Activated CD8-positive, alpha-beta T cell treated with anti-CD3 and anti-CD28 coated beads for 36 hours (primary cell): ENCODE measurements at regions not wholly inside any gene's neighbourhood (a gene's known extent, or its start where the extent isn't known, plus 50 kb on each side); places are given as distances from the start of the nearest gene placed in this dataset.

ENCODE experiments used
- ATAC-seq: fragments of 200-7000 bp; cut with Tn5 transposase; one replicate; pipeline ENCODE4 v1.10.0; 2021; ENCODE audit warnings: mild to moderate bottlenecking, moderate library complexity
- CTCF ChIA-PET: fragments of 350-600 bp; sonication (Branson Sonifier 250); formaldehyde crosslinking; loops from one replicate; lab custom pipeline; 2021; ENCODE audit warnings: antibody characterized with exemption; lab: Charles Lee
- POLR2A ChIA-PET: fragments of 350-600 bp; sonication (Branson Sonifier 250); formaldehyde crosslinking; loops from one replicate; lab custom pipeline; 2021; ENCODE audit warnings: antibody characterized with exemption; lab: Charles Lee
- DNase-seq: peaks from one replicate; pipeline ENCODE4 v3.0.0-alpha.2; 2020
- H3K27ac Mint-ChIP-seq: one replicate; pipeline ENCODE4 v1.8.0; 2021; ENCODE audit warnings: mild to moderate bottlenecking, mixed read lengths
- H3K27me3 Mint-ChIP-seq: one replicate; pipeline ENCODE4 v1.8.0; 2021; ENCODE audit warnings: mixed read lengths
- H3K36me3 Mint-ChIP-seq: one replicate; pipeline ENCODE4 v1.8.0; 2021; ENCODE audit warnings: low read depth, mixed read lengths
- H3K4me1 Mint-ChIP-seq: one replicate; pipeline ENCODE4 v1.8.0; 2021; ENCODE audit warnings: low read depth, mixed read lengths
- H3K4me3 Mint-ChIP-seq: one replicate; pipeline ENCODE4 v1.8.0; 2021; ENCODE audit warnings: mild to moderate bottlenecking, moderate library complexity, mixed read lengths
- H3K9me3 Mint-ChIP-seq: one replicate; pipeline ENCODE4 v1.8.0; 2021; ENCODE audit warnings: mixed read lengths
- intact Hi-C: fragments of 100-400 bp; cut with micrococcal nuclease; formaldehyde crosslinking; loops from one replicate; pipeline ENCODE4 v1.10.0; 2022
- TF ChIP-seq, protein P1 (sequence below): fragments of 200-600 bp; IDR thresholded peaks from one replicate; pipeline ENCODE4 v1.8.0; 2022; ENCODE audit warnings: antibody characterized with exemption, mild to moderate bottlenecking

DNA sequence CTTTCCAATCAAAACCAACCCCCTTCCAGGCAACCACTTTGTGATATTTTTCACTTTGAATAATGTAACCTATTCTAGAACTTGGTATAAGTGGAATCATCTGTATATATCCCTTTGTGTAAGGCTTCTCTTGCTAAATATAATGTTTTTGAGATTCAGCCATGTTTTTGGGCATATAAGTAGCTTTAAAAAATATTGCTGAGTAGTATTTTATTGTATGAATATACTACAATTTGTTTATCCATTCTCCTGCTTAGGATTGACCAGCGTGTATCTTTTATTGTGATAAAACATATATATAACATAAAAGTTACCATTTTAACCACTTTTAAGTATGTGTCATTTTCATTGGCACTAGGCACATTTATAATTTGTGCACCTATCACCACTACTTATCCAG is 79.8 kb upstream of the GPR139 start:
- Mint-ChIP-seq H3K4me1 (no peaks in the 10 kb centered on the region), H3K27me3 (peaks cover 1% of the 10 kb centered on the region), H3K27ac (no peak overlapping the region), H3K36me3 (no peaks in the 10 kb centered on the region), H3K9me3 (peaks cover 1% of the 10 kb centered on the region), H3K4me3 (no peak overlapping the region)
- ChIA-PET POLR2A (no interaction called here), CTCF (no interaction called here)
- DNase-seq (no peak), ATAC-seq (no peak)
- intact Hi-C loops: no loop called here
- TF ChIP-seq, protein P1, sequence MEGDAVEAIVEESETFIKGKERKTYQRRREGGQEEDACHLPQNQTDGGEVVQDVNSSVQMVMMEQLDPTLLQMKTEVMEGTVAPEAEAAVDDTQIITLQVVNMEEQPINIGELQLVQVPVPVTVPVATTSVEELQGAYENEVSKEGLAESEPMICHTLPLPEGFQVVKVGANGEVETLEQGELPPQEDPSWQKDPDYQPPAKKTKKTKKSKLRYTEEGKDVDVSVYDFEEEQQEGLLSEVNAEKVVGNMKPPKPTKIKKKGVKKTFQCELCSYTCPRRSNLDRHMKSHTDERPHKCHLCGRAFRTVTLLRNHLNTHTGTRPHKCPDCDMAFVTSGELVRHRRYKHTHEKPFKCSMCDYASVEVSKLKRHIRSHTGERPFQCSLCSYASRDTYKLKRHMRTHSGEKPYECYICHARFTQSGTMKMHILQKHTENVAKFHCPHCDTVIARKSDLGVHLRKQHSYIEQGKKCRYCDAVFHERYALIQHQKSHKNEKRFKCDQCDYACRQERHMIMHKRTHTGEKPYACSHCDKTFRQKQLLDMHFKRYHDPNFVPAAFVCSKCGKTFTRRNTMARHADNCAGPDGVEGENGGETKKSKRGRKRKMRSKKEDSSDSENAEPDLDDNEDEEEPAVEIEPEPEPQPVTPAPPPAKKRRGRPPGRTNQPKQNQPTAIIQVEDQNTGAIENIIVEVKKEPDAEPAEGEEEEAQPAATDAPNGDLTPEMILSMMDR: no peak

DNA sequence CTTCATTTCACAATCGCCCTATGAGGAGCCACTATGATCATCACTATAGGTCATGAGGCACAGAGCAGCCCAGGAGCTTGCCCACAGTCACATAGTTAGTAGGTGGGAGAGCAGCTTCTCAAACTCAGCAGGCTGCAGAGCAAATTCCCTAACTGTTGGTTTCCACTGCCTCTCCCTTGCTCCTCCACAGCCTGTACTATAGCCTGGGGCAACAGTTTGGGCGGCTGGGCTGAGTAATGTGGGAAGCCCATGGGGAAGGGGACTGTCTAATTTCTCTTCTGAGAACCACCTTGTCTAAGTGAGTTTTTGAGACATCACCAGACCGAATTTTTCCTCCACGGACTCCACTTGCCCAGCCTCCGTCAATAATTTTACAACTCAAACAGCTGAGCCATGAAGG is 73.4 kb upstream of the GPR139 start:
- no peak overlapping the region for H3K4me3 Mint-ChIP-seq
- H3K27ac Mint-ChIP-seq: no peak overlapping the region
- TF ChIP-seq, protein P1: no peak
- ATAC-seq: no peak
- POLR2A ChIA-PET: no interaction called here
- CTCF ChIA-PET: interaction anchor here (0.8 kb wide), 1 partner anchor 16 kb away, joined by 3 read pairs; no protein-coding TSS in a partner anchor
- no peaks in the 10 kb centered on the region for H3K36me3 Mint-ChIP-seq
- intact Hi-C loops: no loop called here
- peaks cover 2% of the 10 kb centered on the region for H3K9me3 Mint-ChIP-seq
- H3K27me3 Mint-ChIP-seq: peaks cover 1% of the 10 kb centered on the region
- H3K4me1 Mint-ChIP-seq: no peaks in the 10 kb centered on the region
- no peak for DNase-seq

DNA sequence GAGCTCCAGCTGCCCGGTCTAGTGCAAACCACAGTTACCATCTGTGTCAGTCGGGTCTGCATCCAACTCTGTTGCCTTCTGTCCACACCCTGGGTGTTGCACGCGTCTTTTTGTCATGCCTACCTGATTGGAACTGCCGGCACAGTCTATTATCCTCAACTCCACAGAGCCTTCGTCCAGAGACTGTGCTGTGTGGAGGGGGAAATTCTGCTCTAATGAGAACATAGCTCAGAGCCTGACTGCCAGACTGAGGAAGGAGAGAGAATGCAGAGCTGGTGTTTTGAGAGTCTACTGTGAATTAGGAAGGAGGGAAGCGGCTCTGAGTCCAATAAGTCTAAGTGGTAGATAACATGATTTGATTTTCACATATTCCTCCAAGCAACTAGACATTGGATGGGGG is 68.3 kb upstream of the GPR139 start:
- DNase-seq (no peak), ATAC-seq (no peak)
- Mint-ChIP-seq H3K4me1 (no peaks in the 10 kb centered on the region), H3K36me3 (no peaks in the 10 kb centered on the region), H3K4me3 (no peak overlapping the region), H3K27me3 (no peaks in the 10 kb centered on the region), H3K27ac (no peak overlapping the region), H3K9me3 (peaks cover 2% of the 10 kb centered on the region)
- ChIA-PET POLR2A (no interaction called here), CTCF (no interaction called here)
- TF ChIP-seq, protein P1: no peak
- intact Hi-C loops: no loop called here

DNA sequence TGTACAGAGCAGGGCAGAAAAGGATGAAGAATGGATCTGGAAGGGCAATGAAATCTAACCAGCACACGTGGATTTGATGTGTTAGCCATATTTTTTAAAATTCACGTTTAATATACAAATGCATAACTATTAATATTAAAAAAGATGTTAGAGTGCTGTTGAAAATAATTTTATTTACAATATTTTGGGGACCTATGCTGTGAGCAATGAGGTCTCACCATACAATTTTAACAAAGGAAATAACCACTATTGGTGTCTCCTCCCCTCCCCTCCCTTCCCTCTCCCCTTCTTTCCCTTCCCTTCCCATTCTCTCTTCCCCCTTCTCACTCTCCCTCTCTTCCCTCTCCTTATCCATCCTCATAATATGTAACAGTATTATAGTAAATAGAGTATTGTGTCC is 64.2 kb upstream of the GPR139 start:
- no peak for ATAC-seq
- Mint-ChIP-seq H3K27ac (no peak overlapping the region), H3K27me3 (no peaks in the 10 kb centered on the region), H3K4me1 (no peaks in the 10 kb centered on the region), H3K36me3 (no peaks in the 10 kb centered on the region), H3K9me3 (peaks cover 2% of the 10 kb centered on the region), H3K4me3 (no peak overlapping the region)
- POLR2A ChIA-PET: no interaction called here
- intact Hi-C loops: no loop called here
- no peak for DNase-seq
- TF ChIP-seq, protein P1: no peak
- CTCF ChIA-PET: no interaction called here

DNA sequence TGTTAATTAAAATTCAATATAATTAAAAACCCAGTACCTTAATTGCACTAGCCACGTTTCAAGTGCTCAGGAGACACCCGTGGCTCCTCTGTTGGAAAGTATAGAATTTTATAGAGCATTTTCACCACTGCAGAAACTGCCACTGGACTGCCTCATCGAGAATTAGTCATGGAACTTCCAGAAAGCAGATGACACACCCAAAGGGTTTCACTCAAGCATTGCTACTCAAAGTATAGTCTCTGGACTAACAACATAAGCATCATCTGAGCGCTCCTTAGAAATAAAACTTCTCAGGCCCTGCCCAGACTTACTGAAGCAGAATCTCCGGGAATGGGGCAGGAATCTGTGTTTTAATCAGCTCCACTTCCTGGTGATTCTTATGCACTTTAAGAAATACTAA is 63.5 kb upstream of the GPR139 start:
- ChIA-PET CTCF (no interaction called here), POLR2A (no interaction called here)
- H3K27me3 Mint-ChIP-seq: no peaks in the 10 kb centered on the region
- peaks cover 2% of the 10 kb centered on the region for H3K9me3 Mint-ChIP-seq
- no peaks in the 10 kb centered on the region for H3K4me1 Mint-ChIP-seq
- H3K27ac Mint-ChIP-seq: no peak overlapping the region
- intact Hi-C loops: no loop called here
- ATAC-seq (no peak), DNase-seq (no peak)
- H3K36me3 Mint-ChIP-seq: no peaks in the 10 kb centered on the region
- H3K4me3 Mint-ChIP-seq: no peak overlapping the region
- TF ChIP-seq, protein P1: no peak
